GM23338 (cell line): ENCODE measurements at regions not wholly inside any gene's neighbourhood (a gene's known extent, or its start where the extent isn't known, plus 50 kb on each side); places are given as distances from the start of the nearest gene placed in this dataset.

Source experiments
- ATAC-seq: fragments of 200-7000 bp; cut with Tn5 transposase; 3 replicates; pipeline ENCODE4 v1.9.1; 2020
- DNase-seq: peaks from one replicate; pipeline ENCODE4 v3.0.0-alpha.2; 2015; ENCODE audit warnings: low spot score
- H2AFZ ChIP-seq: fragments of 200-600 bp; sonication (generic); 2 replicates; pipeline ENCODE4 v1.8.0; 2016; ENCODE audit warnings: antibody characterized with exemption, mild to moderate bottlenecking, moderate library complexity
- H3F3A ChIP-seq: fragments of 200-600 bp; sonication (generic); replicated peaks from 2 replicates; pipeline ENCODE4 v1.8.0; 2017; ENCODE audit warnings: antibody characterized with exemption, mixed run types, low read depth
- H3K27ac ChIP-seq: fragments of 200-600 bp; sonication (generic); 2 replicates; pipeline ENCODE4 v1.6.1; 2016; ENCODE audit warnings: low read depth
- H3K27me3 ChIP-seq: fragments of 200-600 bp; sonication (generic); 2 replicates; pipeline ENCODE4 v1.8.0; 2016; ENCODE audit warnings: mild to moderate bottlenecking, mixed run types, moderate library complexity; ENCODE audit not compliant: insufficient read depth
- H3K36me3 ChIP-seq: fragments of 200-600 bp; sonication (generic); 2 replicates; pipeline ENCODE4 v1.8.0; 2016; ENCODE audit warnings: mild to moderate bottlenecking; ENCODE audit not compliant: insufficient read depth
- H3K4me1 ChIP-seq: fragments of 200-600 bp; sonication (generic); 2 replicates; pipeline ENCODE4 v1.8.0; 2016; ENCODE audit warnings: mild to moderate bottlenecking, moderate library complexity; ENCODE audit not compliant: insufficient read depth
- H3K4me2 ChIP-seq: fragments of 200-600 bp; sonication (generic); 2 replicates; pipeline ENCODE4 v1.7.1; 2017; ENCODE audit warnings: mixed run types
- H3K4me3 ChIP-seq: fragments of 200-600 bp; sonication (generic); 2 replicates; pipeline ENCODE4 v1.6.1; 2016; ENCODE audit warnings: mixed run types
- H3K79me2 ChIP-seq: fragments of 200-600 bp; sonication (generic); replicated peaks from 2 replicates; pipeline ENCODE4 v1.8.0; 2017; ENCODE audit warnings: mild to moderate bottlenecking; ENCODE audit not compliant: insufficient read depth
- H3K9me2 ChIP-seq: fragments of 200-600 bp; sonication (generic); 2 replicates; pipeline ENCODE4 v1.8.0; 2017; ENCODE audit not compliant: insufficient read depth
- H4K20me1 ChIP-seq: fragments of 200-600 bp; sonication (generic); replicated peaks from 2 replicates; pipeline ENCODE4 v1.8.0; 2017; ENCODE audit warnings: mild to moderate bottlenecking; ENCODE audit not compliant: insufficient read depth
- H3K27ac Mint-ChIP-seq: 2 replicates; pipeline ENCODE4 v1.8.0; 2020; ENCODE audit warnings: inconsistent platforms, mild to moderate bottlenecking, moderate library complexity, mixed read lengths
- H3K27me3 Mint-ChIP-seq: 3 replicates; pipeline ENCODE4 v1.8.0; 2022; ENCODE audit warnings: low read depth, mild to moderate bottlenecking, moderate library complexity, mixed read lengths, inconsistent platforms; ENCODE audit not compliant: insufficient read depth, poor library complexity
- H3K36me3 Mint-ChIP-seq: 3 replicates; pipeline ENCODE4 v1.8.0; 2021; ENCODE audit warnings: low read depth, mild to moderate bottlenecking, inconsistent platforms, moderate library complexity, mixed read lengths
- H3K4me1 Mint-ChIP-seq: 3 replicates; pipeline ENCODE4 v1.8.0; 2020; ENCODE audit warnings: mild to moderate bottlenecking, inconsistent platforms, mixed read lengths
- H3K4me3 Mint-ChIP-seq: 3 replicates; pipeline ENCODE4 v1.8.0; 2021; ENCODE audit warnings: moderate library complexity, mild to moderate bottlenecking, inconsistent platforms, mixed read lengths
- H3K9me3 Mint-ChIP-seq: 3 replicates; pipeline ENCODE4 v1.8.0; 2020; ENCODE audit warnings: moderate library complexity, mild to moderate bottlenecking, inconsistent platforms, mixed read lengths
- JUNB ChIP-seq: IDR thresholded peaks from one replicate; pipeline ENCODE4 v1.6.1; 2016; ENCODE audit warnings: antibody characterized with exemption; ENCODE audit not compliant: unreplicated experiment
- ZNF114 ChIP-seq: fragments of 250-450 bp; sonication (Bioruptor Pico); IDR thresholded peaks from 2 replicates; pipeline ENCODE4 v1.5.0; 2020; ENCODE audit warnings: mild to moderate bottlenecking, moderate library complexity
- TF ChIP-seq, protein P1 (sequence below): IDR thresholded peaks from one replicate; pipeline ENCODE4 v1.6.1; 2018; ENCODE audit warnings: antibody characterized with exemption; ENCODE audit not compliant: unreplicated experiment
- TF ChIP-seq, protein P2 (sequence below), 2 experiments: fragments of 200-600 bp in 1 of 2; sonication (generic) in 1 of 2; conservative IDR thresholded peaks; 2 replicates each; pipeline versions ENCODE4 v1.5.1 to v1.6.1; 2016 to 2017; ENCODE audit warnings: antibody characterized with exemption in 2 of 2, low read depth in 2 of 2, mild to moderate bottlenecking in 2 of 2, moderate library complexity in 1 of 2
- TF ChIP-seq, protein P3 (sequence below): fragments of 250-450 bp; sonication (Bioruptor Pico); IDR thresholded peaks from 2 replicates; pipeline ENCODE4 v1.5.0; 2020; ENCODE audit warnings: mild to moderate bottlenecking, moderate library complexity

DNA sequence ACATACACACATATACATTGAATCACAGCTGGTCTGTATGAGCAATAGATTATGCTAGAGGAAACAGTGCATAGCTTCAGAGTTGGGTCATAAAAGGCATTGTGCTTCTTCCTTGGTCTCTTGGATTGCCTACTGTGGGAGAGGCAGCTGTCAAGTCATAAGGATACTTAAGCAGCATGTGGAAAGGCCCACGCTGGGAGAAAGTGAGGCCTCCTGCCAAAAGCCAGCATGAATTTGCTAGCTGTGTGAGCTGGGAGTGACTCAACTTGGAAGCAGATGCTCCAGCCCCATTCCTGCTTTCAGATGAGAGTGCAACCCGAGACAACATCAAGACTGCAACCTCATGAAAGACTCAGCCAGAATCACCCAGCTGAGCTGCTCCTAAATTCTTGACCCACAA lies 311.9 kb upstream of the TBX3 start (continued):
- TF ChIP-seq, protein P1, sequence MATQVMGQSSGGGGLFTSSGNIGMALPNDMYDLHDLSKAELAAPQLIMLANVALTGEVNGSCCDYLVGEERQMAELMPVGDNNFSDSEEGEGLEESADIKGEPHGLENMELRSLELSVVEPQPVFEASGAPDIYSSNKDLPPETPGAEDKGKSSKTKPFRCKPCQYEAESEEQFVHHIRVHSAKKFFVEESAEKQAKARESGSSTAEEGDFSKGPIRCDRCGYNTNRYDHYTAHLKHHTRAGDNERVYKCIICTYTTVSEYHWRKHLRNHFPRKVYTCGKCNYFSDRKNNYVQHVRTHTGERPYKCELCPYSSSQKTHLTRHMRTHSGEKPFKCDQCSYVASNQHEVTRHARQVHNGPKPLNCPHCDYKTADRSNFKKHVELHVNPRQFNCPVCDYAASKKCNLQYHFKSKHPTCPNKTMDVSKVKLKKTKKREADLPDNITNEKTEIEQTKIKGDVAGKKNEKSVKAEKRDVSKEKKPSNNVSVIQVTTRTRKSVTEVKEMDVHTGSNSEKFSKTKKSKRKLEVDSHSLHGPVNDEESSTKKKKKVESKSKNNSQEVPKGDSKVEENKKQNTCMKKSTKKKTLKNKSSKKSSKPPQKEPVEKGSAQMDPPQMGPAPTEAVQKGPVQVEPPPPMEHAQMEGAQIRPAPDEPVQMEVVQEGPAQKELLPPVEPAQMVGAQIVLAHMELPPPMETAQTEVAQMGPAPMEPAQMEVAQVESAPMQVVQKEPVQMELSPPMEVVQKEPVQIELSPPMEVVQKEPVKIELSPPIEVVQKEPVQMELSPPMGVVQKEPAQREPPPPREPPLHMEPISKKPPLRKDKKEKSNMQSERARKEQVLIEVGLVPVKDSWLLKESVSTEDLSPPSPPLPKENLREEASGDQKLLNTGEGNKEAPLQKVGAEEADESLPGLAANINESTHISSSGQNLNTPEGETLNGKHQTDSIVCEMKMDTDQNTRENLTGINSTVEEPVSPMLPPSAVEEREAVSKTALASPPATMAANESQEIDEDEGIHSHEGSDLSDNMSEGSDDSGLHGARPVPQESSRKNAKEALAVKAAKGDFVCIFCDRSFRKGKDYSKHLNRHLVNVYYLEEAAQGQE, result no peak
- TF ChIP-seq JUNB, result no peak
- TF ChIP-seq, protein P2, sequence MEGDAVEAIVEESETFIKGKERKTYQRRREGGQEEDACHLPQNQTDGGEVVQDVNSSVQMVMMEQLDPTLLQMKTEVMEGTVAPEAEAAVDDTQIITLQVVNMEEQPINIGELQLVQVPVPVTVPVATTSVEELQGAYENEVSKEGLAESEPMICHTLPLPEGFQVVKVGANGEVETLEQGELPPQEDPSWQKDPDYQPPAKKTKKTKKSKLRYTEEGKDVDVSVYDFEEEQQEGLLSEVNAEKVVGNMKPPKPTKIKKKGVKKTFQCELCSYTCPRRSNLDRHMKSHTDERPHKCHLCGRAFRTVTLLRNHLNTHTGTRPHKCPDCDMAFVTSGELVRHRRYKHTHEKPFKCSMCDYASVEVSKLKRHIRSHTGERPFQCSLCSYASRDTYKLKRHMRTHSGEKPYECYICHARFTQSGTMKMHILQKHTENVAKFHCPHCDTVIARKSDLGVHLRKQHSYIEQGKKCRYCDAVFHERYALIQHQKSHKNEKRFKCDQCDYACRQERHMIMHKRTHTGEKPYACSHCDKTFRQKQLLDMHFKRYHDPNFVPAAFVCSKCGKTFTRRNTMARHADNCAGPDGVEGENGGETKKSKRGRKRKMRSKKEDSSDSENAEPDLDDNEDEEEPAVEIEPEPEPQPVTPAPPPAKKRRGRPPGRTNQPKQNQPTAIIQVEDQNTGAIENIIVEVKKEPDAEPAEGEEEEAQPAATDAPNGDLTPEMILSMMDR (conservative IDR thresholded peaks at IDR 0.05; ENCODE audit: low read depth in 2 of 2), result no peak

DNA sequence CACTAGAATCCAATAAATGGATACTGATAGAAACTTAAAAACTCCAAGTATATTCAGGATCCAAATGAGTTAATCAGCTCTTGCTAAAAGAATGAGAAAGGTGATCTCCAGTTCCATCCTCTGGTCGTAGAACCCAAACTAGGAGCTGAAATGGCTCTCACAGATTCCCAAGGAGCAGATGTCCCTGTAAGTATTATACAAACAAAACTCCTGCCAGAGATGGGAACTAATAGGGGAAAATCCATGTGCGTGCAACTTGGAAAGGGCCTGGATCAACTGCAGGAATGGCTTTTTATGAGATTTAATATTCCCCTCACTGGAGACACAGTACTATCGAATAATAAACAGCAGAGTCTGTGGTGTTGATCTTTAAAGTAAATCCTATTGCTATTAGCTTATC lies 309.2 kb upstream of the TBX3 start:
- no peaks in the 10 kb centered on the region for H3K27me3 ChIP-seq
- Mint-ChIP-seq H3K4me3 (no peak overlapping the region), H3K36me3 (peaks cover 12% of the 10 kb centered on the region; the same call in 2 of the 3 replicates), H3K4me1 (peaks cover 14% of the 10 kb centered on the region; the same call in 2 of the 3 replicates), H3K27me3 (no peaks in the 10 kb centered on the region), H3K9me3 (peaks cover 16% of the 10 kb centered on the region), H3K27ac (no peak overlapping the region)
- ATAC-seq (no peak), DNase-seq (no peak)
- H3K4me3 ChIP-seq, result no peak overlapping the region
- no peaks in the 10 kb centered on the region for H3F3A ChIP-seq
- TF ChIP-seq, protein P3, sequence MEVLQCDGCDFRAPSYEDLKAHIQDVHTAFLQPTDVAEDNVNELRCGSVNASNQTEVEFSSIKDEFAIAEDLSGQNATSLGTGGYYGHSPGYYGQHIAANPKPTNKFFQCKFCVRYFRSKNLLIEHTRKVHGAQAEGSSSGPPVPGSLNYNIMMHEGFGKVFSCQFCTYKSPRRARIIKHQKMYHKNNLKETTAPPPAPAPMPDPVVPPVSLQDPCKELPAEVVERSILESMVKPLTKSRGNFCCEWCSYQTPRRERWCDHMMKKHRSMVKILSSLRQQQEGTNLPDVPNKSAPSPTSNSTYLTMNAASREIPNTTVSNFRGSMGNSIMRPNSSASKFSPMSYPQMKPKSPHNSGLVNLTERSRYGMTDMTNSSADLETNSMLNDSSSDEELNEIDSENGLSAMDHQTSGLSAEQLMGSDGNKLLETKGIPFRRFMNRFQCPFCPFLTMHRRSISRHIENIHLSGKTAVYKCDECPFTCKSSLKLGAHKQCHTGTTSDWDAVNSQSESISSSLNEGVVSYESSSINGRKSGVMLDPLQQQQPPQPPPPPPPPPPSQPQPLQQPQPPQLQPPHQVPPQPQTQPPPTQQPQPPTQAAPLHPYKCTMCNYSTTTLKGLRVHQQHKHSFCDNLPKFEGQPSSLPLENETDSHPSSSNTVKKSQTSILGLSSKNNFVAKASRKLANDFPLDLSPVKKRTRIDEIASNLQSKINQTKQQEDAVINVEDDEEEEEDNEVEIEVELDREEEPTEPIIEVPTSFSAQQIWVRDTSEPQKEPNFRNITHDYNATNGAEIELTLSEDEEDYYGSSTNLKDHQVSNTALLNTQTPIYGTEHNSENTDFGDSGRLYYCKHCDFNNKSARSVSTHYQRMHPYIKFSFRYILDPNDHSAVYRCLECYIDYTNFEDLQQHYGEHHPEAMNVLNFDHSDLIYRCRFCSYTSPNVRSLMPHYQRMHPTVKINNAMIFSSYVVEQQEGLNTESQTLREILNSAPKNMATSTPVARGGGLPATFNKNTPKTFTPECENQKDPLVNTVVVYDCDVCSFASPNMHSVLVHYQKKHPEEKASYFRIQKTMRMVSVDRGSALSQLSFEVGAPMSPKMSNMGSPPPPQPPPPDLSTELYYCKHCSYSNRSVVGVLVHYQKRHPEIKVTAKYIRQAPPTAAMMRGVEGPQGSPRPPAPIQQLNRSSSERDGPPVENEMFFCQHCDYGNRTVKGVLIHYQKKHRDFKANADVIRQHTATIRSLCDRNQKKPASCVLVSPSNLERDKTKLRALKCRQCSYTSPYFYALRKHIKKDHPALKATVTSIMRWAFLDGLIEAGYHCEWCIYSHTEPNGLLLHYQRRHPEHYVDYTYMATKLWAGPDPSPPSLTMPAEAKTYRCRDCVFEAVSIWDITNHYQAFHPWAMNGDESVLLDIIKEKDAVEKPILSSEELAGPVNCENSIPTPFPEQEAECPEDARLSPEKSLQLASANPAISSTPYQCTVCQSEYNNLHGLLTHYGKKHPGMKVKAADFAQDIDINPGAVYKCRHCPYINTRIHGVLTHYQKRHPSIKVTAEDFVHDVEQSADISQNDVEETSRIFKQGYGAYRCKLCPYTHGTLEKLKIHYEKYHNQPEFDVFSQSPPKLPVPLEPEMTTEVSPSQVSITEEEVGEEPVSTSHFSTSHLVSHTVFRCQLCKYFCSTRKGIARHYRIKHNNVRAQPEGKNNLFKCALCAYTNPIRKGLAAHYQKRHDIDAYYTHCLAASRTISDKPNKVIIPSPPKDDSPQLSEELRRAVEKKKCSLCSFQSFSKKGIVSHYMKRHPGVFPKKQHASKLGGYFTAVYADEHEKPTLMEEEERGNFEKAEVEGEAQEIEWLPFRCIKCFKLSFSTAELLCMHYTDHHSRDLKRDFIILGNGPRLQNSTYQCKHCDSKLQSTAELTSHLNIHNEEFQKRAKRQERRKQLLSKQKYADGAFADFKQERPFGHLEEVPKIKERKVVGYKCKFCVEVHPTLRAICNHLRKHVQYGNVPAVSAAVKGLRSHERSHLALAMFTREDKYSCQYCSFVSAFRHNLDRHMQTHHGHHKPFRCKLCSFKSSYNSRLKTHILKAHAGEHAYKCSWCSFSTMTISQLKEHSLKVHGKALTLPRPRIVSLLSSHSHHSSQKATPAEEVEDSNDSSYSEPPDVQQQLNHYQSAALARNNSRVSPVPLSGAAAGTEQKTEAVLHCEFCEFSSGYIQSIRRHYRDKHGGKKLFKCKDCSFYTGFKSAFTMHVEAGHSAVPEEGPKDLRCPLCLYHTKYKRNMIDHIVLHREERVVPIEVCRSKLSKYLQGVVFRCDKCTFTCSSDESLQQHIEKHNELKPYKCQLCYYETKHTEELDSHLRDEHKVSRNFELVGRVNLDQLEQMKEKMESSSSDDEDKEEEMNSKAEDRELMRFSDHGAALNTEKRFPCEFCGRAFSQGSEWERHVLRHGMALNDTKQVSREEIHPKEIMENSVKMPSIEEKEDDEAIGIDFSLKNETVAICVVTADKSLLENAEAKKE, result no peak
- TF ChIP-seq ZNF114 (CRISPR knock-in tag), result no peak
- H3K36me3 ChIP-seq, result no peaks in the 10 kb centered on the region
- peaks cover 7% of the 10 kb centered on the region for H3K4me1 ChIP-seq
- H3K27ac ChIP-seq, result no peak overlapping the region
- no peak overlapping the region for H3K4me2 ChIP-seq
- H2AFZ ChIP-seq, result no peak overlapping the region
- H4K20me1 ChIP-seq, result no peaks in the 10 kb centered on the region
- H3K79me2 ChIP-seq, result no peaks in the 10 kb centered on the region
- H3K9me2 ChIP-seq, result no peaks in the 10 kb centered on the region
